ENCODE measurements at regions not wholly inside any gene's neighbourhood (a gene's known extent, or its start where the extent isn't known, plus 50 kb on each side); places are given as distances from the start of the nearest gene placed in this dataset.
"Not testable (repeated sequence)": the region's sequence is repeated elsewhere in the genome, so short reads cannot be mapped to it uniquely, and the experiment has no call there.

- no peak for DNase-seq
Observed at GRCh38 chr1:188117436-188117835, 1288.7 kb downstream of the PLA2G4A start.

DNA sequence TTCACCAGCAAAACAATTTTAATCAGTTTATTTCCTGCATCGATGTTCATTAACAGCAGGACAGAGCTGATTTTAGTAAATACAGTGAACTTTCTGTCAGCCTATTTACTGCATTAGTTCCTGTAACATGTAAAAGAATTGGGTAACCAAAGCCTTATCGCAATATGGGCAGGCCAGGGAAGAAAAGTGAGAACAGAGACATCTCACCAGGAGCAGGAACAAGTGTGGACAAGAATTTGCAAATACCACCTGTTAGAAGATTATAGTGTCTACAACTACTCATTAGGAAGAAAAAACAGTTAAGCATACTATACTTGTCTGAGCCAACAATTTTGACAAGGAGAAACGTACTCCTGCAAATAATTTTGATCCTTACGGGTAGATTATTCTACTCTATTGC is 1293.9 kb downstream of the PLA2G4A start:
- no peak for DNase-seq

- DNase-seq, result no peak
Observed at GRCh38 chr1:188127507-188127906, 1298.8 kb downstream of the PLA2G4A start.

DNA sequence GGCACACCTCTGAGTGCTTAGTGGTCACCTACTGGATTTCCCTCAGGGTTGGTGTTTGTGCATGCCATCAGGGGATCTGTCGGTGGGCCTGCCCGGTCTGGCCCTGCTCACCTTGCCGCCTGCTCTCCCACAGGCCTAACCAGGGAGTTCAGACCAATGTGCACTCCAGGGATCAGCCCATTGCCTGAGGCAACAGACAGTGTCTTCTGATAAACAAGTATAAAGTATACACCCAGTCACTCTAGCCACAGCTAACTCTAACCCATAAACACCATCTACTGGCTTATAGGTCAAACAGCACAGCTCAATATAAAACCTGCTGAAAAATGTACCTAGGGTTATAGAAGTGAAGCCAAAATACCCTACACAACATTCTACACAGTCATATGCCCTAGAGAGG is 1300.0 kb downstream of the PLA2G4A start:
- DNase-seq, result no peak

- no peak for DNase-seq
Observed at GRCh38 chr1:188129856-188130838, 1301.4 kb downstream of the PLA2G4A start.

DNA sequence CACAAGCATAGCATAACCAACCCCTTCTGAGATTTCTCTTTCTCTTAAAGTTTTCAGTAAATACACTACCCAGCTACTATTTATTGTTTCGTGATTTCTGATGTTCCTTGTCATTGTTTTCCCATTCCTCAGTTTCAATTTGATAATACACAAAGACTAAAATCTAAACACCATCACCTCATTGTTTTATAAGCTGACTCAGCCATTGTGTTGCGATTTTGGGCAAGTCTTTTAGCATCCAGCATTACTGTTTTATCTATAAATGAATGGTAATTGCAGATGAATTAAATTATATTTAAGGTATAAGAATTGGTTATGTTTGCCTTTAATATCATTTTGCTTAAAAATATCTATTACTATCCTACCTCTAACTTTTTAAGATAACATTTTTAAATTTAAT is 1308.5 kb downstream of the PLA2G4A start:
- no peak for DNase-seq

- DNase-seq, result no peak
Observed at GRCh38 chr1:188140958-188141357, 1312.2 kb downstream of the PLA2G4A start.

- DNase-seq, result no peak
Observed at GRCh38 chr1:188154196-188154595, 1325.4 kb downstream of the PLA2G4A start.

DNA sequence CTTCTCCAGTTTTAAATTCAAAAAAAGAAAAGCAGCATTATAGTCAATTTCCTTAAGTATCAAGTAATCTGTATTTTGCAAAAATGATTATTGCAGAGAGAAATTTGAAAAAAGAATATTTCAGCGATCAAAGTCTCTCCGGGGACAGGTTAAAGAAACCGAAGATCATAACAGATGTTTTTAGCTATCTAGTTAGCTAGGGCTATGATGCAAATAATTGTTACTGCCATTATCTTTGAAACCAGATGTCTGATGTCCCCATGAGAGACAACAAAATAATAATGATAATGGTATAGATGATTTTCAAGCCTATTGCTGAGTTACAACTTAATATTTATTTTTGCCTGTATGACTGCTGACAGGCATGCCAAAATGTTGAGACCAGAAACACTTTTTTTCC is 1326.0 kb downstream of the PLA2G4A start:
- no peak for DNase-seq

- DNase-seq, result no peak
Observed at GRCh38 chr1:188155261-188155660, 1326.5 kb downstream of the PLA2G4A start.

GRCh38 chr1:188164459-188164858 is 1335.7 kb downstream of the PLA2G4A start:
- DNase-seq, result no peak

DNA sequence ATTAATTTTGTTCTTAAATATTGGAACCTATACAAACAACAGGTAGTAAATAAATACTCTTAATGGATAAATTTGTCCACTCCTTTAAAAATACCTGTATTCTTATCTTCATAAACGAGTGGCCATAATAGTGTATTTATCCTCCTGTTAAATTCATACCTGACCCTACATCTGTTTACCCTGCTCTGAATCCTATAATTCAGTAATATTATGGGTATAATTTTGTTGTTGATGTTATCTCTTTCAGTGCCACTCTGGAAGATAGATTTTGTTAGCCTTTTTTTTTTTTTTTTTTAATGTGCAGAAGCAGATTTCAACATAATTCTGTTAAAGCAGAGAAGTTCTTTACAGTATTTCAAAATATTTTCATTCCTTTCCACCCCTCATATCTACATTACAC is 1337.9 kb downstream of the PLA2G4A start:
- DNase-seq, result no peak

DNA sequence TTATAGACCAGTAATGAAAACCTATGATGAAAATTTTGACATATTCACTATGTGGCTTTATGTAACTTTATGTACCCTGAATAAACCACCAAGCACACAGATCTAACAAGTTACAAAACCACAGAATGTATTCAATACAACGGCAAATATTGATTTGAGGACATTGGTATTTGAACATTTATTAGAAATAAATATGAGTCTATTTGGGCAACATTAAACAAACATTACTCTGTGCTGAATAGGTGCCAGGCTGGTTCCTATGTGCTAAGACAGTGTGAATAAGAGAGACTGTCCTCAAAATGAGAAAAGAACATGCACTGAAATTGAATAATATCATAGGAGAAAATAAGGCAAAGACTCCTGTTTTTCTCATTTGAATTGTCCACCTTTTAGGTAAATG is 1341.2 kb downstream of the PLA2G4A start:
- DNase-seq, result no peak

DNA sequence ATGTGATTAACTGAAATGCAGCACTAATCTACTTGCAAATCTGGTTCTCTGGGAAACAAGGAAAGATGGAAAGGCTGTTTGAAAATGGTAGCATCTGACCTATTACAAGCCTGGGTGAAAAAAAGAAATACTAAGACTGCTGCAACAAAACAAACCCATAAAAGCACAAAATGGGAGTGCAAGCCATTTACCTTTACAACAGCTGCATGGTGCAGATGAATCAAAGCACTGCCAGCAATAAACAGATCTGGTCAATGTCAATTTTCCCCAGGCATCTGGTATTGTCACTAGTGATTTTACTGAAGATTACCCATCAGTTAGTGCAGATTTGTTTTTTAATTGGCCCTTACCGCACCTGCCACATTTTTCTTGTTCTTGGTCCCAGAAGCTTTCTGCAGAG is 1341.7 kb downstream of the PLA2G4A start:
- no peak for DNase-seq

GRCh38 chr1:188170935-188171334 is 1342.2 kb downstream of the PLA2G4A start:
- no peak for DNase-seq

- not testable (repeated sequence) for DNase-seq
Observed at GRCh38 chr1:188182063-188182462, 1353.3 kb downstream of the PLA2G4A start.

DNA sequence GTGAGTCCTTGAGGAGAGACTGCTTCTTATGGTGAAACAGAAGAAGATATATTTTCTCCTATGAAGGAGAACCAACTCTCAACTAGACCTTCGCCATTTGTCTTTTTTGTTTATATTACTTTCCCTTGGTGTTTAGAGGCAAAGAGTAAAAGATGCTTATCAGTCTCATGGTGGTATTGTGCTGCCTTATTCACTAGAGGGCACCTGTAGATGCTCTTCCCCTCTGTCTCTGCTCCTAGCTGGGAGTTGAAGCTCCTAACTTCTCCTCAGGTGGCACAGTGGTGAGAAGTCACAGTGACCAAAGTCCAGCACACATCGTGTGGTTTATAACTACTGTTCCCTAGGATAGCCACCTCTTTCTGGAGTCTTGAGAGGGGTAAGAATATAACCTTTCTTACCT is 1359.6 kb downstream of the PLA2G4A start:
- no peak for DNase-seq

DNA sequence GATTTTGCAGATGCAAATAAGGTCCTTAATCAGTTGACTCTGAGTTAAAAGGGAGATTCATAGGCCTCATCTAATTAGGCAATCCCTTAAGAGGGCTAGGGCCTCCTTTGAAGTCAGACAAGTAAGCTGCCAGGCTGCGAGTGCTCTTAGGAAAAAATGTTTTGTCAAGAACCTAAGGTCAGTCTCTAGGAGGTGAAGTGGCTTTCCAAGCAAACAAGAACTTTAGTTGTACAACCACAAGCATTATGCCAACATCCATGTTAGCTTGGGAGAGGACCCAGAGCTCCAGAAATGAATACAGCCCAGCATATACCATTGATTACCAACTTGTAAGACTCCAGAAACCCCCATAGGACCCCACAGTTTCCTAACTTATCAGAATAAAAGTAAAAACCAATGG is 1366.2 kb downstream of the PLA2G4A start:
- no peak for DNase-seq

- no peak for DNase-seq
Observed at GRCh38 chr1:188218289-188218688, 1389.5 kb downstream of the PLA2G4A start.

GRCh38 chr1:188220051-188220450 is 1391.3 kb downstream of the PLA2G4A start:
- DNase-seq, result no peak

- no peak for DNase-seq
Observed at GRCh38 chr1:188224263-188224662, 1395.5 kb downstream of the PLA2G4A start.

DNA sequence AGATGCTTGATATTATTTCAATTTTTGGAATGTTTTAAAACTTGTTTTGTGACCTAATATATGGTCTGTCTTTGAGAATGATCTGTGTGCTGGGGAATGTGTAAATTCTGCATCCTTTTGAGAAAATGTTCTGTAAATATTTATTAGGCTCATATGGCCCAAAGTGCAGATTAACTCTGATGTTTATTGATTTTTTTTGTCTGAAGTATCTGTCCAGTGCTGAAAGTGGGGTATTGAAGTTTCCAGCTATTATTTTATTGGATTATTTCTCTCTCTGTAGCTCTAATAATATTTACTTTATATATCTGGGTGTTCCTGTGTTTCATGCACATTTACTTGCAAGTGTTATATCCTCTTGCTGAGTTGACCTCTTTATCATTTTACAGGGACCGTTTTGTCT is 1397.2 kb downstream of the PLA2G4A start:
- DNase-seq, result no peak

- DNase-seq, result no peak
Observed at GRCh38 chr1:188228623-188229022, 1399.9 kb downstream of the PLA2G4A start.

GRCh38 chr1:188237573-188238348 is 1409.0 kb downstream of the PLA2G4A start:
- DNase-seq, result no peak

All from NCI-H187 treated with DMSO at 0.1 percent for 48 hours (cell line).